H9 (cell line): ENCODE measurements at regions not wholly inside any gene's neighbourhood (a gene's known extent, or its start where the extent isn't known, plus 50 kb on each side); places are given as distances from the start of the nearest gene placed in this dataset.

Experiments
- DNase-seq: peaks from one replicate; pipeline ENCODE4 v3.0.0-alpha.2; 2017
- H2AFZ ChIP-seq: one replicate; pipeline ENCODE4 v1.6.1; 2013; ENCODE audit warnings: mild to moderate bottlenecking, low read length, control low read depth, moderate library complexity
- H2AK5ac ChIP-seq: 2 replicates; pipeline ENCODE4 v1.6.1; 2013; ENCODE audit warnings: low read length, control low read depth, mixed read lengths; ENCODE audit not compliant: insufficient read length
- H2BK120ac ChIP-seq: one replicate; pipeline ENCODE4 v1.6.1; 2013; ENCODE audit warnings: low read depth, mild to moderate bottlenecking, low read length, control low read depth, inconsistent platforms; ENCODE audit not compliant: poor library complexity, severe bottlenecking
- H2BK12ac ChIP-seq: 2 replicates; pipeline ENCODE4 v1.6.1; 2013; ENCODE audit warnings: low read length, control low read depth, mixed read lengths, low read depth; ENCODE audit not compliant: insufficient read length
- H2BK15ac ChIP-seq: 2 replicates; pipeline ENCODE4 v1.6.1; 2013; ENCODE audit warnings: low read depth, low read length, control low read depth
- H2BK20ac ChIP-seq: one replicate; pipeline ENCODE4 v1.6.1; 2013; ENCODE audit warnings: low read depth, mild to moderate bottlenecking, low read length, control low read depth, inconsistent platforms; ENCODE audit not compliant: poor library complexity, severe bottlenecking
- H2BK5ac ChIP-seq: 2 replicates; pipeline ENCODE4 v1.6.1; 2013; ENCODE audit warnings: low read length, control low read depth, mixed read lengths; ENCODE audit not compliant: insufficient read length
- H3K14ac ChIP-seq: 2 replicates; pipeline ENCODE4 v1.6.1; 2013; ENCODE audit warnings: low read length, control low read depth; ENCODE audit not compliant: insufficient read depth
- H3K18ac ChIP-seq: 2 replicates; pipeline ENCODE4 v1.6.1; 2013; ENCODE audit warnings: low read depth, mild to moderate bottlenecking, mixed read lengths, low read length, control low read depth; ENCODE audit not compliant: insufficient read length
- H3K23ac ChIP-seq: 2 replicates; pipeline ENCODE4 v1.6.1; 2013; ENCODE audit warnings: low read length, control low read depth, mixed read lengths, low read depth; ENCODE audit not compliant: insufficient read length
- H3K23me2 ChIP-seq: 2 replicates; pipeline ENCODE4 v1.6.1; 2013; ENCODE audit warnings: low read depth, mild to moderate bottlenecking, mixed read lengths, low read length, control low read depth; ENCODE audit not compliant: insufficient read length, poor library complexity, severe bottlenecking
- H3K27ac ChIP-seq: 2 replicates; pipeline ENCODE4 v1.5.1; 2013; ENCODE audit warnings: low read length, control low read depth, mixed read lengths, low read depth; ENCODE audit not compliant: insufficient read length
- H3K27me3 ChIP-seq: 2 replicates; pipeline ENCODE4 v1.6.1; 2013; ENCODE audit warnings: low read length, control low read depth, inconsistent platforms; ENCODE audit not compliant: insufficient read depth
- H3K4ac ChIP-seq: 2 replicates; pipeline ENCODE4 v1.6.1; 2013; ENCODE audit warnings: low read depth, mild to moderate bottlenecking, control low read depth, inconsistent platforms, low read length, moderate library complexity
- H3K4me1 ChIP-seq: 2 replicates; pipeline ENCODE4 v1.6.1; 2013; ENCODE audit warnings: low read length, control low read depth, inconsistent platforms; ENCODE audit not compliant: insufficient read depth
- H3K4me2 ChIP-seq: 2 replicates; pipeline ENCODE4 v1.6.1; 2013; ENCODE audit warnings: low read length, control low read depth, mixed read lengths; ENCODE audit not compliant: insufficient read length, insufficient read depth
- H3K56ac ChIP-seq: 2 replicates; pipeline ENCODE4 v1.6.1; 2013; ENCODE audit warnings: low read depth, mild to moderate bottlenecking, mixed read lengths, low read length, control low read depth; ENCODE audit not compliant: insufficient read length
- H3K79me1 ChIP-seq: 2 replicates; pipeline ENCODE4 v1.6.1; 2013; ENCODE audit warnings: low read depth, mild to moderate bottlenecking, moderate library complexity, low read length, control low read depth, inconsistent platforms; ENCODE audit not compliant: insufficient read depth, poor library complexity, severe bottlenecking
- H3K79me2 ChIP-seq: 2 replicates; pipeline ENCODE4 v1.6.1; 2013; ENCODE audit warnings: low read length, control low read depth, inconsistent platforms; ENCODE audit not compliant: insufficient read depth
- H3K9ac ChIP-seq: 2 replicates; pipeline ENCODE4 v1.6.1; 2013; ENCODE audit warnings: low read length, control low read depth, mixed read lengths; ENCODE audit not compliant: insufficient read length; ENCODE audit errors: extremely low read depth
- H3K9me3 ChIP-seq: one replicate; pipeline ENCODE4 v1.6.1; 2013; ENCODE audit warnings: low read depth, low read length, inconsistent platforms; ENCODE audit not compliant: control insufficient read depth
- H3T11ph ChIP-seq: one replicate; pipeline ENCODE4 v1.6.1; 2013; ENCODE audit warnings: mild to moderate bottlenecking, low read length, control low read depth, inconsistent platforms
- H4K20me1 ChIP-seq: one replicate; pipeline ENCODE4 v1.6.1; 2013; ENCODE audit not compliant: control insufficient read depth, insufficient read length, insufficient read depth
- H4K5ac ChIP-seq: 2 replicates; pipeline ENCODE4 v1.6.1; 2013; ENCODE audit warnings: low read depth, mild to moderate bottlenecking, mixed read lengths, low read length, control low read depth; ENCODE audit not compliant: insufficient read length
- H4K8ac ChIP-seq: replicated peaks from 2 replicates; pipeline ENCODE4 v1.6.1; 2013; ENCODE audit warnings: low read length, control low read depth, mixed read lengths, low read depth; ENCODE audit not compliant: insufficient read length
- H4K91ac ChIP-seq: 2 replicates; pipeline ENCODE4 v1.6.1; 2013; ENCODE audit warnings: low read depth, mild to moderate bottlenecking, moderate library complexity, mixed read lengths, low read length, control low read depth; ENCODE audit not compliant: insufficient read length
- H3K27ac Mint-ChIP-seq, 3 experiments: 2 replicates in 2 of 3; 3 replicates in 1 of 3; pipeline ENCODE4 v1.8.0; 2020 to 2021; ENCODE audit warnings: mixed read lengths in 3 of 3, mild to moderate bottlenecking in 1 of 3, moderate library complexity in 1 of 3
- H3K27me3 Mint-ChIP-seq: 2 replicates; pipeline ENCODE4 v1.8.0; 2021; ENCODE audit warnings: low read depth, mild to moderate bottlenecking, moderate library complexity, mixed read lengths
- H3K36me3 Mint-ChIP-seq, 3 experiments: 2 replicates in 2 of 3; 3 replicates in 1 of 3; pipeline ENCODE4 v1.8.0; 2020 to 2021; ENCODE audit warnings: low read depth in 3 of 3, mixed read lengths in 3 of 3; ENCODE audit not compliant: insufficient read depth in 1 of 3
- H3K4me1 Mint-ChIP-seq, 2 experiments: 2 replicates each; pipeline ENCODE4 v1.8.0; 2020; ENCODE audit warnings: mixed read lengths in 2 of 2
- H3K4me3 Mint-ChIP-seq, 2 experiments: 2 replicates in 1 of 2; 3 replicates in 1 of 2; pipeline ENCODE4 v1.8.0; 2020 to 2021; ENCODE audit warnings: mild to moderate bottlenecking in 2 of 2, mixed read lengths in 2 of 2, moderate library complexity in 1 of 2
- H3K9me3 Mint-ChIP-seq, 2 experiments: 2 replicates in 1 of 2; 3 replicates in 1 of 2; pipeline ENCODE4 v1.8.0; 2020; ENCODE audit warnings: mild to moderate bottlenecking in 2 of 2, mixed read lengths in 2 of 2, moderate library complexity in 1 of 2
- WGBS: extraction: QIAGEN DNeasy Blood & Tissue Kit; methylation state at CpG from one replicate; pipeline ENCODE4 v1.1.7; 2013; ENCODE audit warnings: missing lambda C conversion rate, low lambda C conversion rate, mixed read lengths; ENCODE audit not compliant: insufficient read length; ENCODE audit errors: extremely low coverage; 5-methylcytosine and 5-hydroxymethylcytosine counted together
- TF ChIP-seq, protein P1 (sequence below): fragments of 200-600 bp; sonication (generic); conservative IDR thresholded peaks from 3 replicates; pipeline ENCODE4 v1.8.0; 2021; ENCODE audit warnings: antibody characterized with exemption, mild to moderate bottlenecking

DNA sequence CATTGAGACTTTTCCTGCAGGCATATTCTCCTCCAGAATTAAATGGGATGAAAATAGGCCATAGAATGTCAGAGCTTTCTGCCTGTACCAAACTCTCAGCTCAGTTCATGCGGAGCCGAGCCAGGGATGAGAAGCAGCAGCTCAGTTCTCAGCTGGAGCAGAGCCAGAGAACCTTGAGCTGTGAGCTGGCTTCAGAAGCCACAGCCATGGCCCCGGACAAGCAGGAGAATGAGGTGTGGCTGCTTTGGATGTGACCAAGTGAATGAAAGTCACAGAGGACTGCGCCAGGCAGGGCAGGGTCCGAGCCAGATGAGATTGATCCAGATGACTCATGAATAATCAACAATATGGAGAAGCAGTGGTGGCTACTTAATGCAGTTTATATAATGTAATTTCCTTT is 633.8 kb downstream of the NCAM2 start:
- peaks cover 2% of the 10 kb centered on the region in 2 experiments; a peak in 2 of 4 replicates for H3K4me1 Mint-ChIP-seq
- no peak overlapping the region; the same call in 1 of the 2 replicates for H3K14ac ChIP-seq
- no peak overlapping the region for H4K5ac ChIP-seq
- no peak overlapping the region for H4K91ac ChIP-seq
- no peak overlapping the region for H4K8ac ChIP-seq
- TF ChIP-seq, protein P1, sequence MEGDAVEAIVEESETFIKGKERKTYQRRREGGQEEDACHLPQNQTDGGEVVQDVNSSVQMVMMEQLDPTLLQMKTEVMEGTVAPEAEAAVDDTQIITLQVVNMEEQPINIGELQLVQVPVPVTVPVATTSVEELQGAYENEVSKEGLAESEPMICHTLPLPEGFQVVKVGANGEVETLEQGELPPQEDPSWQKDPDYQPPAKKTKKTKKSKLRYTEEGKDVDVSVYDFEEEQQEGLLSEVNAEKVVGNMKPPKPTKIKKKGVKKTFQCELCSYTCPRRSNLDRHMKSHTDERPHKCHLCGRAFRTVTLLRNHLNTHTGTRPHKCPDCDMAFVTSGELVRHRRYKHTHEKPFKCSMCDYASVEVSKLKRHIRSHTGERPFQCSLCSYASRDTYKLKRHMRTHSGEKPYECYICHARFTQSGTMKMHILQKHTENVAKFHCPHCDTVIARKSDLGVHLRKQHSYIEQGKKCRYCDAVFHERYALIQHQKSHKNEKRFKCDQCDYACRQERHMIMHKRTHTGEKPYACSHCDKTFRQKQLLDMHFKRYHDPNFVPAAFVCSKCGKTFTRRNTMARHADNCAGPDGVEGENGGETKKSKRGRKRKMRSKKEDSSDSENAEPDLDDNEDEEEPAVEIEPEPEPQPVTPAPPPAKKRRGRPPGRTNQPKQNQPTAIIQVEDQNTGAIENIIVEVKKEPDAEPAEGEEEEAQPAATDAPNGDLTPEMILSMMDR: no peak
- no peak overlapping the region for H2BK20ac ChIP-seq
- no peak overlapping the region for H2AK5ac ChIP-seq
- H2BK12ac ChIP-seq: no peak overlapping the region
- H3K27me3 Mint-ChIP-seq: no peaks in the 10 kb centered on the region; the same call in 1 of the 2 replicates
- no peaks in the 10 kb centered on the region for H3K79me1 ChIP-seq
- no peak overlapping the region for H3K56ac ChIP-seq
- WGBS: no CpG with 5 or more reads among the region's 5 CpGs
- H3K36me3 Mint-ChIP-seq: peaks cover 0 to 5% (median 0%) of the 10 kb centered on the region in 3 experiments; a peak in 2 of 7 replicates
- no peak overlapping the region for H2AFZ ChIP-seq
- H3K9ac ChIP-seq: no peak overlapping the region
- no peak overlapping the region for H2BK120ac ChIP-seq
- peaks cover 4 to 13% of the 10 kb centered on the region in 2 experiments; a peak in 4 of 5 replicates for H3K9me3 Mint-ChIP-seq
- H3K4me3 Mint-ChIP-seq: no peak overlapping the region
- DNase-seq: no peak
- H3K27me3 ChIP-seq: no peaks in the 10 kb centered on the region; the same call in 1 of the 2 replicates
- H3K4me1 ChIP-seq: no peaks in the 10 kb centered on the region
- H3K27ac ChIP-seq: no peak overlapping the region
- no peak overlapping the region for H2BK15ac ChIP-seq
- H3K9me3 ChIP-seq: no peaks in the 10 kb centered on the region
- no peak overlapping the region for H2BK5ac ChIP-seq
- H3T11ph ChIP-seq: no peak overlapping the region
- H3K18ac ChIP-seq: no peak overlapping the region
- H3K27ac Mint-ChIP-seq: no peak overlapping the region
- no peaks in the 10 kb centered on the region for H4K20me1 ChIP-seq
- no peak overlapping the region for H3K4me2 ChIP-seq
- no peaks in the 10 kb centered on the region for H3K23me2 ChIP-seq
- H3K4ac ChIP-seq: no peak overlapping the region
- no peaks in the 10 kb centered on the region for H3K79me2 ChIP-seq
- H3K23ac ChIP-seq: no peak overlapping the region
